22Rv1 (cell line): ENCODE measurements at regions not wholly inside any gene's neighbourhood (a gene's known extent, or its start where the extent isn't known, plus 50 kb on each side); places are given as distances from the start of the nearest gene placed in this dataset.
"Not testable (repeated sequence)": the region's sequence is repeated elsewhere in the genome, so short reads cannot be mapped to it uniquely, and the experiment has no call there.

ENCODE experiments used
- H3K27ac ChIP-seq: fragments of 450-650 bp; 2 replicates; pipeline ENCODE4 v1.5.1; 2017
- ZFX ChIP-seq: fragments of 450-650 bp; IDR thresholded peaks from 2 replicates; pipeline ENCODE4 v1.6.1; 2017; ENCODE audit warnings: antibody characterized with exemption, borderline replicate concordance
- TF ChIP-seq, protein P1 (sequence below): fragments of 450-650 bp; IDR thresholded peaks from 2 replicates; pipeline ENCODE4 v1.5.1; 2017; ENCODE audit warnings: mild to moderate bottlenecking

GRCh38 chr21:14617871-14618270 lies 71.8 kb upstream of the SAMSN1 start:
- H3K27ac ChIP-seq: no peak overlapping the region
- TF ChIP-seq, protein P1, sequence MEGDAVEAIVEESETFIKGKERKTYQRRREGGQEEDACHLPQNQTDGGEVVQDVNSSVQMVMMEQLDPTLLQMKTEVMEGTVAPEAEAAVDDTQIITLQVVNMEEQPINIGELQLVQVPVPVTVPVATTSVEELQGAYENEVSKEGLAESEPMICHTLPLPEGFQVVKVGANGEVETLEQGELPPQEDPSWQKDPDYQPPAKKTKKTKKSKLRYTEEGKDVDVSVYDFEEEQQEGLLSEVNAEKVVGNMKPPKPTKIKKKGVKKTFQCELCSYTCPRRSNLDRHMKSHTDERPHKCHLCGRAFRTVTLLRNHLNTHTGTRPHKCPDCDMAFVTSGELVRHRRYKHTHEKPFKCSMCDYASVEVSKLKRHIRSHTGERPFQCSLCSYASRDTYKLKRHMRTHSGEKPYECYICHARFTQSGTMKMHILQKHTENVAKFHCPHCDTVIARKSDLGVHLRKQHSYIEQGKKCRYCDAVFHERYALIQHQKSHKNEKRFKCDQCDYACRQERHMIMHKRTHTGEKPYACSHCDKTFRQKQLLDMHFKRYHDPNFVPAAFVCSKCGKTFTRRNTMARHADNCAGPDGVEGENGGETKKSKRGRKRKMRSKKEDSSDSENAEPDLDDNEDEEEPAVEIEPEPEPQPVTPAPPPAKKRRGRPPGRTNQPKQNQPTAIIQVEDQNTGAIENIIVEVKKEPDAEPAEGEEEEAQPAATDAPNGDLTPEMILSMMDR: no peak
- TF ChIP-seq ZFX: no peak

DNA sequence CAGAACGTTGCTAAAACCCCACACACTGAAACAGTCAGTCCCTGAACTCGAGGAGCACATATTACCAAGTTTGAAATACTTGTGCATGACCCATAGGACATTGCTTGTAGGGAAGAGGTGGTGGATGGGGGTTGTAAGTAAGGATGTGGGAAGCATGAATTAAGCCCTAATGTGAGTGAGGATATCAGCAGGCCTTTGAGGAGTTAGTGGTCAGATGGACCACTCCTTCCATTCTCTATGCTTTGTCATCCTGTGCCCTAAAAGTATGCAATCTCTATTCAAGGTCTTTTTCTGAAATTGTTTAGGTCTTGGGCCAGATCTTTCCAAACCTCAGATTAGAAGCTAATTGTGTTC lies 70.9 kb upstream of the SAMSN1 start:
- no peak overlapping the region for H3K27ac ChIP-seq
- no peak for TF ChIP-seq ZFX
- TF ChIP-seq, protein P1: no peak

DNA sequence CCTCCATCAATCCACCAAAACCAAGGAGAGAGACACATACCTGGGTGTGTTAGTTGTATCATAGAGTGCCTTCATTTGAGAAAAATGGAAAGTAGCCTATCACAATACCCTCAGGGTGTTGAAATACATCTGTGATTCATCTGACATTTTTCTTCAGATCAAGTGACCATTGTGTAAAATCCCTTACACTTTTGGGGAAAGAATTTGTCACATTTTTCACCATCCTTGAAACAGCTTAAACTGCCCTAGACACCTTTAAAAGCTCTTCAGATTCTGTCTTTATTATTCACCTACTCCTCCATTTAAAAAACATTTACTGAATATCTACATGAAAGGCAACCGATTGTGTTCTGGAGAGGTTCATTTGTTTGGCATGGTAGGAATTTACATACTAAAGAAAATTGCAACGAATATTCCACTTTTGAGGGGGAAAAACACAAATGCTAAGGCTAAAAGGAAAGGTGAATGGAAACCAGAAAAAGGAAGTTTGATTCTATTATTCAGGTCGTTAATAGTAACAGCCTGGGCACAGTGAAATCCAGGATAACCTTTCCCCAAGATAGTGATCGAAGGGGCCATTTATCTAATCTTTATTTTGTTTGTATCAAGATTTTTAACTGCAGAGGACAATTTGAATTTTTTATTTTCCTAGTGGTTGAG lies 70.4 kb upstream of the SAMSN1 start:
- H3K27ac ChIP-seq: no peak overlapping the region
- no peak for TF ChIP-seq ZFX
- TF ChIP-seq, protein P1: no peak

DNA sequence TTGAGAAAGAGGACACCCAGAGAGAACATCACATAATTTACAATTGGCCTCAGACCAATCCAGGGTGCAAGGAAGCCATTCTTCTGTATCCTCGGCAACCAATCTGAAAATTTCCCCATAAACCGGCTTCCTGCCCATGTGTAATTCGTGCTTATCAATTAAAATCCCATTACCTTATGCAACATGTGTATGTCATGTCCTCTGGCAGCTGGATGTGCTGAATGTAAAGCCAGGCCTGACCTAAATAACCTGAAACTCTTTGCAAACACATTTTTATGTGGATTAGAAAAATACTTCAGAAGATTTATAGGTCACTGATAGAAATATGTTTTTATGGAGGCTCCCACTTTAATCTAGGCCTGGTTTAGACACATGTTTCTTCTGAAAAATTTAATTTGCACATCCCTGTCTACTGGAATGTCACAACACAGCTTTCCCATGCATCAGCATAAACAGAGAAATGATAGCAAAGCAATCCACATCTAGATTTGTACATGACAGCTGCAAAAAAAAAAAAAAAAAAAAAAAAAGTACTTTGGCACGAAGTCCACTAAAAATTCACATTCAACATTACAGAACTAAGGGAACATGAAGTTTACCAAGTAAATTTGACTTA lies 69.4 kb upstream of the SAMSN1 start:
- no peak for TF ChIP-seq ZFX
- TF ChIP-seq, protein P1: no peak
- H3K27ac ChIP-seq: no peak overlapping the region

DNA sequence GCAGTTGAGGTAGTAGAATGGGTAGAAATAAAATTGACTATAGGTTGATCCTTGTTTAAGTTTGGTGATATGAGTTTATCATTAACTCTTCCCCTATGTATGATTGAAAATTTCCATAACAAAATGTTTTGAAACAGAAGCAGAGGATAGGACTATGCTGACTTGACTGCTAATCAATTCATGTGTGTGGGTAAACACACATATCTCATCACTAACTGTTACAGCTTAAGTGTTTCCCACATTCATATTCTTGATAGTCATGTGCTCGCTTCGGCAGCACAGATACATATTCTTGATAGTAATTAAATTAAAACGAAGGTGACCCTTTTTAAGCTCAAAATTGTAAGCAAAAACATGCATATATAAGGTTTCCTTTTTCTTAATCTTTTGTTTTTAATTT lies 68.2 kb upstream of the SAMSN1 start:
- no peak overlapping the region for H3K27ac ChIP-seq
- TF ChIP-seq, protein P1: no peak
- TF ChIP-seq ZFX: no peak

- no peak for TF ChIP-seq ZFX
- TF ChIP-seq, protein P1: no peak
- no peak overlapping the region for H3K27ac ChIP-seq
These were observed 67.5 kb upstream of the SAMSN1 start for GRCh38 chr21:14613486-14614224.

- H3K27ac ChIP-seq: not testable (repeated sequence)
These were observed 64.0 kb upstream of the SAMSN1 start for GRCh38 chr21:14610119-14610518.
